Daoy (cell line): ENCODE measurements at regions not wholly inside any gene's neighbourhood (a gene's known extent, or its start where the extent isn't known, plus 50 kb on each side); places are given as distances from the start of the nearest gene placed in this dataset.
A peak's percentile ranks its signal among the peaks of the same experiment; 100 is the strongest.
"Not testable (repeated sequence)": the region's sequence is repeated elsewhere in the genome, so short reads cannot be mapped to it uniquely, and the experiment has no call there.

Experiments
- DNase-seq: peaks from one replicate; pipeline ENCODE4 v3.0.0-alpha.2; 2015; ENCODE audit warnings: low read depth

DNA sequence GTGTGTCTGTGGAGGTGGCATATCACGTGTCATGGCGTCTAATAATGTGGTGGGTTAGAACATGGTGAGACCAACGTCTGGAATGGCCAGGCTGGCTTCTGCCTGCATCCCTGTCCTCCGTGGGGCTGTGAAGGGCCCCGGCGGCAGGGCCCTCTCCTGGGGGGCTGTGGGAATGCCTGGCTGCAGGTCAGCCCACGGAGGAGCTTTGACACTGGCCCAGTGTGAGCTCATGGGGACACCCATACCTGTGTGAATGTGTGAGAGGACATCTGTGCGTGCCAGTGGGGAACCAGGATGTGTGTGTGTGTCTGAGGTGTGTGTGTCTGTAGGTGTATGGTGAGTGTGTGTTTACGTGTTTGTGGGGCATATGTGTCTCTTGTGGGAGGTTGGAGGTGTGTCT lies 300.1 kb downstream of the TEX29 start:
- DNase-seq, result no peak

DNA sequence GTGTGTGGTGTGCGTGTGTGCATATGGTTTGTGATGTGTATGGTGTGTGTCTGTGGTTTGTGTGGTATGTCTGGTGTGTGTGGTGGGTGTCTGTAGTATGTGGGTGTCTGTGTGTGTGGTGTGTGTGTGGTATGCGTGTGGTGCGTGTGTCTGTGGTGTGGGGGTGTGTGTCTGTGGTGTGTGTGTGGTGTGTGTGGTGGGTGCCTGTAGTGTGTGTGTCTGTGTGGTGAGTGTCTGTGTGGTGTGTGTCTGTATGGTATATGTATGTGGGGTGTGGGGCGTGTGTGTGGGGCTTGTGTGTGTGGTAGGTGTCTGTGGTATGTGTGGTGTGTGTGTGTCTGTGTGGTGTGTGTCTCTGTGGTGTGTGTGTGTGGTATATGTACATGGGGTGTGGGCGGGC lies 300.7 kb downstream of the TEX29 start:
- DNase-seq, result no peak

DNA sequence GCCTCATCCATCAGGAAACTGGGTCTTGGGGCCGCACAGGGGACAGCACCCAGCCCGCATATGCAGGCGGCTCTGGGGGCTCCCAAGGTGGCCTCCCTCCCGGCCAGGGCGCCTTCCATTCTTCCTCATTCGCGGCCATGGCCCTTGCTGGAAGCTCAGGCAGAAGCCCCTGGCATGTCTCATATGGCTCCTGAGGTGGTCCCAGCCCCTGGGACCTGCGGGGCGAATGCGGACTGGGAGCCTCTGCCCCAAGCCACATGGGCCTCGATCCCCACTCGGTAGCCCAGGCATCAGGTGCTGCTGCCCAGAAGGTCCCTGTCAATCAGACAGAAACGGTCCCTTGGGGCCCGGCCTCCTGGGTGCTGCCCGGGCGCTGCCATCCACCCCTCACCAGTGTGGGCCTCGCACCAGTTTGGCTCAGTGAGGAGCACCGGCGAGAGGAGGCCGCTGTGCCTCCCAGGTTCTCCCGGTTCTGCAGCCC lies 301.6 kb downstream of the TEX29 start:
- no peak for DNase-seq

DNA sequence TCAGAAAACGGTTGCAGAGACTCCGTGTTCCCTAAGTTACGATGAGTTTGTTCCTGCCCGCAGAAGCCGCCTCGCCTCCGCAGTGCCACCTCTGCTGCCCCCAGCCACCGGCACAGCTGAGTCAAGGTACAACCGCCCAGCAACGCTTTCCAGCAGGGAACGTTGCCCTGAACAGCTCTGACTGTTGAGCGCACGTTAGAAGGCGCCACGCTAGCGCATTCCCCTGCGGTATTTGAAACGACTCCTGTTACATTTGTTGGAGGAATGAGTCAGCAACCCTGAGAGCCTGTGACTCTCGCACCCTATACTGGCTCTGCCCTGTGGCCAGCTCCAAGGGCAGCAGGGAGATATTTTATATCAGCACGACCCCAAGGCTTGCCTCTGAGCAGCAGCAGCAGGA lies 302.8 kb downstream of the TEX29 start:
- peak; percentile 90 for DNase-seq

DNA sequence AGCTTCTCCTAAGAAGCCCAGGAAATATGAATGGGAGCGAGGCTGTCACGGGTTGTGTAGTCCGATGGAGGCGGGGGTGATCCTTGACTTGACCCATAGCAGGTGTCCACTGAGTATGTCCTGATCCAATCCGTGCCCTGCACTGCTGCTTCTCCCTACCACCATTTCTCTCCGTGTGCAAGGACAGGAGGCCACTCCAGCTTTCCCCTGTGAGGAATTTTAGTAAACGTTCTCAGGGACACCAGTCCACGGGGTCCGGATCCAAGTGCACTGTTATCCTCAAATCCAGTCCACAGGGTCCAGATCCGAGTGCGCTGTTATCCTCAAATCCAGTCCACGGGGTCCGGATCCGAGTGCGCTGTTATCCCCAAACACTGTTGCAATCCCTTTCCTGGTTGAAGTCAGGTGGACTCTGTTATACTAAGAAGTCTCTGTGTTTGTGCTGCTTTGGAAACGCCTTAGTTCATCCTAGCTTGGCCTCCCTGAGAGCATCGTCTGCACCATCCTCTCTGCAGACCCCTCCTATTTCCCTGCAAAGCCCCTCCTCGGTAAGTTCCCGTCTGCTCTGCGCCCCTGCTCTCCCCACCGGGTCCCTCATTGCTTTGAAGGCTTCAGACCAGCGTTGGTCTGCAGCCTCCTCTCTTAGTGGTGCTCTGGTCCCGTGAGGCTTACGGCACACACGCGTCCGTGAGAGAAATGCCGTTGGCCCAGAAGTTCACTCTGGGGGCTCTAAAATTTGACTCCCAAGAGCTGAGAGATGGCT lies 303.5 kb downstream of the TEX29 start:
- DNase-seq, result no peak

DNA sequence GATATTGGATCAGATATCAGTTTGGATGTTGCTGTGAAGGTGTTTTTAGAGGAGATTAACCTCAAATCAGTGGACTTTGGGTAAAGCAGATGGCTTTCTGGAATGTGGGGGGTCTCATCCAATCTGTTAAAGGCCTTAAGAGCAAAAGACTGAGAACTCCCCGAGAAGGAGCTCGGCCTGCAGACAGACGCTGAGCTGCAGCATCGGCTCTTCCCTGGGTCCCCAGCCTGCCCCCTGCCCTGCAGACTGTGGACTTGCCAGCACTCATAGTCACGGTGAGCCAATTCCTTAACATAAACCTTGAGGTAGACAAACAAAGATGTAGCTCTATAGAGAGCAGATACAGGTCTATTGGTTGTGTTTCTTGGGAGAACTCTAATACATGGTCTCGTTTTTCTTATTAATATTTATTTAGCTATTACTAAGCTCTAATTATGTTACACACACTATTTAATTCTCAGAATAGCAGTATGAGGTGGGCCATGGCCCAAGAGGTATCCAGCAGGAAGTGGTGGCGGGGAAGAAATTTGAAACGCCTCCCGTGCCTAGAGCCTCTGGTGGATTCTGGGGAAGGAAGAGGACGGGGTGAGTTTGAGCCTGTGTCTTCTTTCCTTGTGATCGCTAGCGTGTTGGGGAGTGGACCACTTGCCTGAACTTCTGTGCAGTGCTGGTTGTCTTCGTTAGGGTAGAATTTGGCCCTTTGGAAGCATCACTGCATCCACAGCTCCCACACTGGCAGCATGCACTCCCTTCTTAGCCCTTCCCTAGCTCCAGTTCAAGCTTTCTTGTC lies 305.3 kb downstream of the TEX29 start:
- no peak for DNase-seq

DNA sequence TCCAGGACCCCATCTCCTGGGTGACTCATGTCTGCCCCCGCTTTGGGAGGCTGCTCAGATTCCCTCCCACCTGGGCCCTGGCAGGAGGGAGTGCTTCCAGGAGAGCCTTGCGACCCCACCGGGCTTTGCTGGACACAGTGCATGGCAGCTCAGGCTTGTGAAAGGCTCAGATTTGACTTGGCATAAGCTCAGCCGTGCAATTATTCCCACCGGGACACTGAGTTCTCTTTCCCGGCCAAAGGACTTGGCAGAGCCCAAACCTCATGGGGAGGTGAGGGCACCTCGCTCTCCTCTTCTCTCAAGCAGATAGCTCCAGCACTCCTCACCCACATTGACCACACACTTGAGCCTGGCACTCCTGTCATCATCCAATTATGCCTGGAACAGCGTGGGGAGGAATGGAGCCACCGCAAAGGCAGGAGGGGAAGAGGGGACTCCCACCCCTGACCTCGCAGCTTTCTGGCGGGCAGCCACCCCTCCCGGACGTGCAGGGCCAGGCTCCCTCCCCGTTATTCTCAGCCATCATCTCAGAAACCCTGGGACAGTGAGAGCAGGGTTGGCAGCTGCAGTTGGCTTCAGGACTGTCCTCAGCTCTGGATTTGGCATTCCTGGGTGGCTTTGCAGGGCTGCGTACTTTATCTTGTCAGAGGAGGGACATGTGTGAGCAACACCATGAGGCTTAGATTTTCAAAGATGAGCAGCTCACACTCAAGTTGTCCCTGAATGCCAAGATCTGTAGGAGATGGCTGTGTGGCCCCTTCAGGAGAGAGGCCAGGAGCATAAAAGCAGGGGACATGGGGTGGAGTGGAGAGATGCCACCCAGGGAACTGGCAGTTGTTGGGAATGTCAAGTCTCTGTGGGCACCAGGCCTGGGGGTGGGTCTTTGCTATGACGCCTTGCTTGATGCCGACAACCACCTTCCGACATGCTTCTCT lies 306.2 kb downstream of the TEX29 start:
- DNase-seq, result peak; percentile 41

DNA sequence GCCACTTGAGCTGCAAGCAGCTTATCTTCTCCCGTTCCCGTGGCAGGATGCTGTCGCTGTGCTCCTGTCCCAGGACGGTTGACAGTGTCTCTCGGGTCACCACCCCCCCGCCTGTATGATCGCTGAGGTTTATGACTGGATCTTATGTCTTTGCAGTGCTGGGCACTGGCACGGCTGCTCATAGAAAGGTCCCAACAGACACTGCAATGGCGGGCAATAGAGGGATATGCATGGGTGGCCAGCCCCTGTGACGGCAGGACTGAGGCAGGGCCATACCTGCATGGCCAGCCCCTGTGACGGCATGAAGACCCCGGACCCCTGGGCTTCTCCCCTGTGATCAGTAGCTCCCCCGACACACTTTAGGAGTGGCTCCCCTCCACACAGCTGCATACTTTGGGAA lies 307.2 kb downstream of the TEX29 start:
- no peak for DNase-seq

DNA sequence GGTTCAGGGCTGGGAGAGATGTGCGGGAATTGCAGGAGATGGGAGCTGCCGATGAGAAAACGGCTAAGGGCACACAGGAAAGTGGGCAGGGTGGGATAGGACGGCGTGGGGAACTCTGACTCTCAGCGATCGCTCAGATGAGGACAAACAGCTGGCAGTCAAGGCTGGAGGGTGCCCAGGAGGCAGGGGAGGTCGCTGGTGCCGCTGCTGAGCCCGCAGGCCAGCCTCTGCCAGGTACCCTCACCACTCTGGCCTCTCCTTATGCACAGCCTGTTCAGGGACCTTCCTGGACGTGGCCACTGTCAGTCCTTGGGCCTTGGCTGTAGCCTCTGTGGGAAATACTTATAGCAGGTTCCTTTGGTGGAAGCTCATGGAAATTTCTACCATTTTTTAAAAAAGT lies 308.6 kb downstream of the TEX29 start:
- DNase-seq, result no peak

DNA sequence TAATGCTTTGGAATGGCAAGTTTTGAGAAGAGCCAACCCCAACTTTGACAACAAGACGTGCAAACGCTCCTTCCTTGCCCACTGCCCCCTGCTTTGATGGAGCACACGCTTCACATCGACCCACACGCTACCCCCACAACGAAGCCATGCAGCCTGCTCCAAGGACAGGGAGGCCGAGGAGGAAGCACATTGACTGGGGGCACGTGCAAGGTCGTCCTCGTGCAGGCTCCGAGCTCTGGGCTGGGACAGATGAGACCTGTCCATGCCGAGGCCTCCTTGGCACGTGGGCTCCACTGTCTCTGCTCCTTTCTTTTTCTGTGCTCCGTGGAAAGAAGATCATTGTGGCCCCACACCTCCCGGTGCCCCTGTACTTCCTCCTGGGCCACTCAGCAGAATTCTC lies 309.0 kb downstream of the TEX29 start:
- no peak for DNase-seq

DNA sequence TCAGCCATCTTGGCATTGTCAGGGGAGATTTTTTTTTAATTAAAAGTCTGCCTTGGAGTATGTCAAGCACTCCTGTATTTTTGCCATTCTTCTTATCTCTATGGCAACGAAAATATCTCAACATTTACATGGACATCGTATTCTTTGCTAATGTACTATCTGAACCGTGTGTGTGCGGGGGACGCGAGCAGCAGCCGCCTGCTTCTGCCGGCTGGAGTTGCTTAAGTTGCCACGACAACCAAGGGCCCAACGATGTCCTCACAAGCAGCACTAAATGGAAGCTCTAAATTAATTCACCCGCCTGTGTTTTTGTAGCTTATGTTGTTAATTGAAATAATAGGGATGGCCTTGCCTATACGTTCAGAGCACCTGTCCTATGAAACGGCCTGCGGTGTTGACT lies 309.5 kb downstream of the TEX29 start:
- no peak for DNase-seq

DNA sequence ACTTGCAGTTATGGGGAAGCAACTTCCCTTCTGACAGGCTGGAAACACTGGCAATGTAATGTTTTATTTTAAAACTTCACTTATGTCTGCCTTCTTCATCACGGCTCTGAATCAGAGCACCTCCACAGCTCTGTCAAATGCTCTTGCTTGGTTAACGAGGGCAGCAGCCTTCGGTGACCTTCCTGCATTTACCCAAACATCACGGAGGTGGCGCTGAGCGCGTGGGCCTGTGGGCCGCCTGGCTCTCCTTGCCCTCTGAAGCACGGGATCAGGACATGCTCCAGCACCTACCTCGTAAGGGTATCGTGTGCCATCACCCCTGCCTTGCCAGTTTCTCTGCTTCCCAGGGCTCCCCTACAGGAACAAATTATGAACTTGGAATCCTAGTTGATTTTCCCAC lies 310.0 kb downstream of the TEX29 start:
- DNase-seq, result no peak

DNA sequence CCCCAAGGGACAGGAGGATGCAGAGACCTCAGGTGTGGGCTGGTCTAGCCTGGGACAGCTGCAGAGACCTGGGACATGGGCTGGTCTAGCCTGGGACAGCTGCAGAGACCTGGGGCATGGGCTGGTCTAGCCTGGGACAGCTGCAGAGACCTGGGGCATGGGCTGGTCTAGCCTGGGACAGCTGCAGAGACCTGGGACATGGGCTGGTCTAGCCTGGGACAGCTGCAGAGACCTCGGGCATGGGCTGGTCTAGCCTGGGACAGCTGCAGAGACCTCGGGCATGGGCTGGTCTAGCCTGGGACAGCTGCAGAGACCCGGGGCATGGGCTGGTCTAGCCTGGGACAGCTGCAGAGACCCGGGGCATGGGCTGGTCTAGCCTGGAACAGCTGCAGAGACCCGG lies 310.8 kb downstream of the TEX29 start:
- not testable (repeated sequence) for DNase-seq

DNA sequence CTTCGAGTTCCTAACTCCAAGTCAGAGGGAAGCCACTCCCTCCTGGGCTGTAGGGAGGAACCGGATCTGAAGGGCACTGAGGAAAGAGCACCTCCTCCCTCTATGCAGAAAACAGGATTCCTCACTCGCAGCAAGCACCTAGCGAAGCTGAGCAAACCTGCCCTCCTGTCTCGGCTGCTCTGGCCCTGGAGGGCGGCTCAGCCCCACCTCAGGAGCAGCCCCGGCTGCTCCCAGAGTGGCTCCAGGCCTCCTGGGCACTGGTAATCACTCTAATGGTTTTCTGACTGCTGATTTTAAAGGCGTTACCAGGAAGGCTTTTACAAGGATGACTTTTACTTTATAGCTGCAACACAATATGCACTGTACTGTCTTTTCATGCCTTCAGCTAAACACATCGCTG lies 312.5 kb downstream of the TEX29 start:
- no peak for DNase-seq

DNA sequence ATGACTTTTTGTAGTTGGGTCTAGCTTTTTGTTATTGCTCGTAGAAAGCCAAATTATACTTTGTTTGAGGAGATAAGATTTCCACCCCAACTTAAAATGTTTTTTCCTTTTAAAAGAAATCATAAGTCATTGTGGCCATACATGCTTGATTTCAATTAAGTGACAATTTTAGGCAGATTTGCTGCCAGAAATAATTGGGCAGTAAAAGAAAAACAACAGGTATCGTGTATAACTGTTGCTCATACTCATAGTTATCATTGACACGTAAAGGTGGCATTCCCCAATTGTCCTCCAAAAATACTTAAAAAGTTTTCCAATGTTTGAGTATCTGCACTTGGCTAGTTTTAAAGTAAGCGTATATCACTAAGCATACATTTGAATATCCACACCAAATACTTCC lies 313.0 kb downstream of the TEX29 start:
- DNase-seq, result no peak

DNA sequence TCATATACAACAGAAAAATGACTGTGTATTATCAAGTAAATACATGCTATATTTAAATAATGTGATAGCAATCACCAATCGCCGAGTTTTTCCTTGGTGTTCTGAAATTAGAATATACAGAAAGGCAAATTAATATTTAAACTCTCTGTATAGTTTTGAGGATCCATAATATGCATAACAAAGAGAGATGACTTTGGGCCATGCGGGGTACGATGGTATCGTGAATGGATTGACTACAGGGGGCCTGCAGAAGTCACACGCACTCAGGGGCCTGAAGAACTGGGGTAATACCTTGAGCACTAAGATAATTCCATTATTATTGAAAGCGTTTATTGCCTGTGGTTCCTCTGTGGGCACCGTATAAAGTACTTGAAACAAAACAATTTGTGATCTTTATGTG lies 314.0 kb downstream of the TEX29 start:
- no peak for DNase-seq

DNA sequence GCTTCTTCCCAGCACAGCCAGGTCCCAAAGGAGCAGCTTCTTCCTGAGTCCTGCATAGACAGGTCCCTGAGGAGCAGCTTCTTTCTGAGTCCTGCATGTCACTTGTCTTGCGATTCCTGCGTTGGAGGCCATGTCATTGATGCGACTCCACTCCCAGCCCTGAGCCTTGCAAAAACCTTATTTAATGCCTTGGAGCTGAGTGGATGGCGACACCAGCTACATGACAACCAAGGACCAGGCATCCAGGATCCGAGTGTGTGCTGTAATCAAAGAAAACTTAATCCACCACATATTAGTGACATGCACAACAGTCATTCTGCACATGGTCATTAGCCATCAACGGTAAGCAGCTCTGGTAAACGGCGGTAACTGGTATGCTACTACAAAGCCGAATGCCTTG lies 315.8 kb downstream of the TEX29 start:
- DNase-seq, result no peak

DNA sequence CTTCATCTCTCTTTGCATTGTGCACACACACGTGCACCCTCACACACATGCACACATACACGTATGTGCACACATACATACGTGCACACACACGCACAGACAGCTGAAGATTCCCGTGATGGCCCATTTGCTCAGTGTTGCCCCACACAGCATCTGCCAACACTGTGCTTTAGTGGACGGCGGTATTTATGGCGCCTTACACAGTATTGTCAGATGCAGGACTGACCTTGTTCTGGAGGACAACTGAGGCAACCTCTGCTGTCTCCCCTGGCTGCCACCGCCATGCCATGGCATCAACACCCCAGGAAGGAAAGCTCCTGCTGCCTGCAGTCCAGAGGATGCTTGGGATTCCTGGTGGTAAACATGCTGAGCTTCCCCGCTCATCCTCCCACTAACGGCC lies 316.4 kb downstream of the TEX29 start:
- DNase-seq, result no peak

DNA sequence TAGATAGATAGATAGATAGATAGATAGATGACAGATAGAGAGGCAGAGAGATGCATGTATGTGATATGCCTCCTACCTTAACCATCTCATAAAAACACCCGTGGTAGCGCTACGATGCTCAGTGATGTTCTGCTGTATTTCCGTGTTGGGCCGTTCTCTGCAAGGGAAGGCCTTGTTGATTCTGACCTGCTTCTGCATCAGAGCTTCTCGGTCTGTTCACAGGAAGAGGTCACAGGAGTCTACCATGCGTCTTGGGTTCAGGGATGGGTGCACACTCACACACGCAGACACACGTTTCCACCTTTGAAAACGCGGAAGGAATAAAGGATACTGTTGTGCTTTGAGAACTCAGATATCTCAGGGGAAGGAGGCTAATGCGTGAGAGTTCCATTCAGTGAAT lies 316.9 kb downstream of the TEX29 start:
- no peak for DNase-seq

DNA sequence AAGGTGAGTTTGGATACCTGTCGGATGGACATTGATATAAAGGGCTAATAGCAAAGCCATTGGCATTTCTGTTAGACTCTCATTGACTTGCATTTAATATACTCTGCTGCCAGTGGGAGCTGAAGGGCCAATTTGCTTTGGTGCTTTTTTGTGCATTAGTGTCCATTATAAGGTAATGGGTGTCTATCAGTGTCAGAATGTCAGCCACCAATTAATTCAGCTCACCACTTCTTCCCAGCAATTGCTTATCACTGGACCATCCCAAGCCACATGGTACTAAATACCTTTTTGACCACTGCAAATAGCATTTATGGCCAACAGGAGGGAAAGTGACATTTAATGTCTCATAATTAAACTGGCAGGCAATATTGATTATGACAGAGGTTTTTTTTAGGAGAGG lies 317.8 kb downstream of the TEX29 start:
- no peak for DNase-seq

DNA sequence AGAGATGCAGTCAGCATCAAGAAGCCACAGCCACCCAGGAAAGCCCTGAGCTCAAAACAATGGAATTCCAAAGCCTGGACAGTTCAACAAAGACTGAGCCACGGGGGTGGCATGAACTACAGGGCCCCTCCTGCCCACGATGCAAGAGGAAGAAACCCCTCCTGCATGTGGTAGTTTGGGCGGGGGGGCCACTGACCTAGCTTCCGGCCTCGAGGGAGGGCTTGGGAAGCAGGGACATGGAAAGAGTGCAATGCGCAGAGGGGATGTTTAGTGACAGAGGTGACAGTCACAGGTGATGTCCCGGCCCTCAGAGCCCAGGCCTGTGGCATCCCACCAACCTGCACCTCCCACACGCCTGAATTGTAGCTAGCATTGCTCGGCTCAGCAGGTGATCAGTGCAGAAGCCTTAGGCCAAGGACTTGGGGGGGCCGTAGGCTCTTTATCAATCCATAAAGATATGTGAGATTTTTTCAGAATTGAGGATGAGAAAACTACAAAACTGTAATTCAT lies 318.8 kb downstream of the TEX29 start:
- no peak for DNase-seq

DNA sequence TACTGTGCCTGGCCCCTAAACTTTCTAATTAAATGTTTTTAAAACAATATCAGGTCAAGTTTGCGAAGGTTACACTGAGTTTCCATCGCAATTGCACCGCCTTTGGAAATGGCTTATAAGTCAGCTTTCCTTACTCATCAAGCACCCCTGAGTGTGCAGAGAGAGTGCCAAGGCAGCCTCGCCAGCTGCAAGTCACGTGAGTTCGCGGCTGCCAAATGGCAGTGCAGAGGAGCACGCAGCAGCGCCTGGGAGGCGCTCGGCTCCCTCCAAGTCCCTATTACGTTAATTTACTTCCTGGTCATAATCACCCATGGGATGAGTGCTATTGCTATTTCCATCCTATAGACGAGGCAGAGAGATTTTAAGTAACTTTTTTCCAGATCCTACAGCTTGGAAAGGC lies 319.6 kb downstream of the TEX29 start:
- peak; percentile 75 for DNase-seq
